HCEC 1CT (cell line): ENCODE measurements at regions not wholly inside any gene's neighbourhood (a gene's known extent, or its start where the extent isn't known, plus 50 kb on each side); places are given as distances from the start of the nearest gene placed in this dataset.
A peak's percentile ranks its signal among the peaks of the same experiment; 100 is the strongest.

Source experiments
- DNase-seq: peaks from one replicate; pipeline ENCODE4 v3.0.0-alpha.2; 2017

DNA sequence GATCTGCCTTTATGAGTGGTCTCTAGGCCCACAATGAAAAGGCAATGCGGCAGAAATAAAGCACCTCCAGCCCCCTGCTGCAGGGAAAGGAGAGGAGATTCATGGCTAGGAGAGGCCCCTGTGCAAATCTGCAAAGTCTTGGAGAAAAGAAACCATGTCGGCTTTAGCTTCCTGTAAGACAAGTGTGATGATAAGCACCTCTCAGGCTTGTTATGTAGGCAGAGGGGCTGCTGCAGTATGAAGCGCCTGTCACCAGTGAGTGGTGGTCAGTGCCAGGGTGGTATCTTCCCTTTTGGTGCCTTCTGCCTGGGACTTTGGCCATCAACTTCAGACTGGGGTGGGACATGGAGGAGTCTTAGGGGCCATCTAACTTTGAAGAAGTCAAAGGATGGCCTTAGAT, 59.2 kb upstream of the ARHGEF3 start:
- no peak for DNase-seq

DNA sequence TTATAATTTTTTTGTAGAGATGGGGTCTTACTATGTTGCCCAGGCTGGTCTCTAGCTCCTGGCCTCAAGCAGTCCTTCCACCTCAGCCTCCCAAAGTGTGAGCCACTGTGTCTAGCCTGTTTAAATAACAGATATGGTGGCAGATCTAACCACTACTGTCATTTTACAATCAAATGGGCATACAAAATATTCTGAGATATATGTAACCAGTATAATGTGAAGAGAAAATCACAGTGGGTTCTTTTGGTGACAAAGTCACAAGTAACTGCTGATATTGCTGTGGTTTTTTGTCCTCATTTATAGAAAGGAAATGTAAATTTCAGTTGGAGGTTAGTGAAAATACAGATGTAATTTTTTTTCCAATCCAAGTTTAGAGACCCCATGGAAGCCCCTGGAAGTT, 58.6 kb upstream of the ARHGEF3 start:
- DNase-seq = no peak

DNA sequence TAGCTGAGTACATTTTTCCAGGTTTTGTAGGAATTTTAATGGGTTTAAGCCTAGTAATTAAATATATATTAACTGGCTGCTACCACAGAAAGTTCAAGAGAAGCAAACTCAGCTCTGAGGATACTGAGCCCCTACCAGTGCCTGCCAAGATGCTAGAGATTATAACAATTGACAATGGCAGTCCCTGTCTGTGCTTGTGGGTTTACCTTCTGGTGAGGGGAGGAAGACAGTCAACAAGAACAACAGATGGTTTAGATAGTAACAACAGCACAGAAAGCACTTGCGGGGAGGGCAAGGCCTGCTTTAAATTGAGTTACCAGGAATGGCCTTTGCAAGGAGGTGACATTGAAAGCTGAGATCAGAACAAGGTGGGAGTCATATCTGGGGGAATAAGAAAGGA, 56.6 kb upstream of the ARHGEF3 start:
- DNase-seq = no peak

DNA sequence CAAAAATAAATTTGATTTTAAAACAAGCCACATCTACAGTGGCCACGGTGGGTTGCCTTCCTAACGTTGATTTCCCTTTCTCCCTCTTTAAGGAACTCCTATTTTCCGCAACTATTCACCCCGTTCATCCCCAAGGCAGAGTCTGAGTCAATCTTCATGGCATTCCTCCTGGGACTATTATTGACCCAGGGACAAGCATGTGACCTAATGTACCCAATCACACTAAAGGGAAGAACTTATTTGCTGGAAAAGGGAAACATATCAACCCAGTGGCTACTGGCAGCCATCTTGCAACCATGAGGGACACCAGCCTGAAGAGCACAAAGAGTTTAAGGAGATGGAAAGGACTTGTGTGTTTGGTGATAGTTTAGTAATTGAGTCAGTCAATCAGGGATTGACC, 55.4 kb upstream of the ARHGEF3 start:
- no peak for DNase-seq

GRCh38 chr3:56856752-56857151, 55.0 kb upstream of the ARHGEF3 start:
- no peak for DNase-seq

GRCh38 chr3:56855856-56856512, 54.2 kb upstream of the ARHGEF3 start:
- peak; percentile 27 for DNase-seq

DNA sequence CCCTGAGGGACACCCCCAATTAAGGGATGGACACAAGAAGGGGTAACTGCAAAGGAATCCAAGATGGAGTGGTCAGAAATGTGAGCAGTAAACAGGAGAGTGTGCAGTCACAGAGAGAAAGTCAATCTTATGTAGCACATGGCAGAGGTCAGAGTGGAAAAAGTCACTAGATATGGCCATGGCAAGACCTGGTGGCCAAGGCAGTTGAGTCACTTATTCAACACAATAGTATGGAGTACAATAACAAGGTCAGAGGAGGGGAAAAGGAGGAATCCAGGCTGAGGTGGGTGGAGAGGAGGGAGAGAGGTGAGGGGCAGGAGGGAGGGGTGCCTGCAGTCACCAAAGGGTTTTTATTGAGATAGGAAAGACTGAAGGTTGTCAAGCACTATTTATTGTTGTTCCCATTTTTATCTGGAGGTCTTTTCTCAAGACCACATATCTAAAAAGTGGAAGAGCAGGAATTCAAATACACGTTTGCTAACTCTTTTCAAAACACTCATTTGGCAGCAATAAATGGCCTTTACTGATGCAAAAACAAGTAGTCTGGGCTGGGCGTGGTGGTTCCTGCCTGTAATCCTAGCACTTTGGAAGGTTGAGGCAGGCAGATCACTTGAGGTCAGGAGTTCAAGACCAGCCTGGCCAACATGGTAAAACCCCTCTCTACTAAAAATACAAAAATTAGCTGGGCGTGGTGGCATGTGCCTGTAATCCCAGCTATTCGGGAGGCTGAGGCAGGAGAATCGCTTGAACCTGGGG, 53.3 kb upstream of the ARHGEF3 start:
- no peak for DNase-seq

DNA sequence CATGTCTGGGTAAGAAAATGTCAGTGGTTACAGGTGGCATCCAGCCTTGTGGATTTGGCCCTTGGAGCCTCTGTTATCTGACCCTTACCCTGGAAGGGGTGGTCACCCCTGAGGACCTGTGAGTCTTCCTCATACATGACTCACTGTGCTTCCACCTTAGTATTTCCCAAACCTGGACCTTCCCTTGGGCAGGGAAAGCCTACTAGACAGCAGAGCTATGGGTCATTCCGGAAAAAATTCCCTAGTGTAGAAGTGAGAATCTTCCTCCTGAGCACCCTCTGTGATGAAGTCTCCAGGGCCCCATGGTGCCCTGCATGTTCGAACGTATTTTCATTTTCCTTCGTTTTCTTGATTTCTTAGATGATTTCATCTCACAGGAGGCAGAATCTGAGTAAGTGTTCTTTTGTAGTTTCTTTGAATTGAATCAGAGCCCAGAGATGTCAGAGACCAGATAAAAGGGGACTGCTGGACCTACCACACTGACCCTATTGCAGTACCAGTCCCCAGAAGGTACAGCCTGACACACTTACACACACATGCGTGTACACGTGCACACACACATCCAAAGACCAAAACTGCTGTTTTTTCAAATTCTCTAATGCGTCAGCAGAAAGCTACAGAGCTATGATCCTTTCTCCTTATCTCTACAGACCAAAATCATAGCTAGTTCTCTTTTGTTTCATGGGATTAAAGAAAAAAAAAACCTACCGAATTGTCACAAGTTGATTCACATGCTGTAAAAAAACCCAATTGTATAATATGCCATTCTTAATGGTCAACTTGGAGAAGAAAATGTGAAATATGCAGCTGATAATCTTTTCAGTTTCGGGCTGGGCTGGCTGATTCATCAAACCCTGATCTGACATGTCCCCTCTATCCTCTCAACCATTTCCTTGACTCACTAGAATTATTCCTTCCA, 50.5 kb upstream of the ARHGEF3 start:
- peak; percentile 58 for DNase-seq
